ENCODE measurements at regions not wholly inside any gene's neighbourhood (a gene's known extent, or its start where the extent isn't known, plus 50 kb on each side); places are given as distances from the start of the nearest gene placed in this dataset.

DNA sequence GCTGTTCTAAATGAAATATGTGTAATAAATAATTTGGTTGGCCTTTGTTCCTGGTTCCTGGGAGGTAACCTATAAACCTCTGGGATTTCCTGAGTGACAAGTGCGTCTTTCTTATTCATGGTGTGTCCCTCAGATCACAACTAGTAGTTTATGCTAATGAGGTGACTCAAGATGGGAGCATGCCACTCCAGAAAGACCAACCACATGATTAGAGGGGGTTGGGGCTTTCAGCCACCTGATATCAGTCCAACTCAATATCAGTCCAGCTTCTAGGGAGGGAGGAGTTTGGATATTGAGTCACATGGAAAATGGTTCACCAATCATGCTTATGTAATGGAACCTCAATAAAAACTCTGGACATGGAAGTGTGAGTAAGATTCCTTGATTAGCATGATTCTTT is 96.6 kb downstream of the QPCT start:
- TF ChIP-seq JAZF1 (CRISPR knock-in tag; IDR thresholded peaks at IDR 0.05) (no peak), SP1 (CRISPR knock-in tag; conservative IDR thresholded peaks at IDR 0.05) (no peak)

All from WTC11 (cell line).